HCT116 (cell line): ENCODE measurements at regions not wholly inside any gene's neighbourhood (a gene's known extent, or its start where the extent isn't known, plus 50 kb on each side); places are given as distances from the start of the nearest gene placed in this dataset.

ENCODE experiments used
- ATAC-seq: fragments of 200-7000 bp; cut with Tn5 transposase; 2 replicates; pipeline ENCODE4 v1.9.1; 2020; ENCODE audit warnings: mild to moderate bottlenecking, moderate library complexity
- BruUV-seq: library from RNA; stranded (reverse); fragments of 400-500 nt; replicated peaks from 2 replicates; lab custom pipeline; 2021; lab: Mats Ljungman, UMichigan
- CTCF ChIA-PET: fragments of 300-600 bp; sonication (Branson Sonifier 250); formaldehyde crosslinking; loops from one replicate; lab custom pipeline; 2021; ENCODE audit warnings: antibody characterized with exemption; lab: Charles Lee
- POLR2A ChIA-PET: fragments of 300-600, 350-600 bp; sonication (Branson Sonifier 250); formaldehyde crosslinking; loops from one replicate; lab custom pipeline; 2021; ENCODE audit warnings: antibody characterized with exemption; lab: Charles Lee
- RAD21 ChIA-PET, 2 experiments: fragments of 300-600 bp; sonication (Branson Sonifier 250); formaldehyde crosslinking; loops; one replicate each; lab custom pipeline; 2023; ENCODE audit warnings: low total read pairs in 2 of 2; ENCODE audit not compliant: uncharacterized antibody in 2 of 2, unreplicated experiment in 2 of 2, low non-redundant PET in 1 of 2; lab: Charles Lee
- DNase-seq: peaks from one replicate; pipeline ENCODE4 v3.0.0-alpha.2; 2010; ENCODE audit warnings: low read depth, low spot score
- H2AFZ ChIP-seq: fragments of 200-600 bp; shearing (Covaris generic), sonication (generic); 2 replicates; pipeline ENCODE4 v1.6.1; 2017; ENCODE audit warnings: low read depth, mixed run types, mixed read lengths, antibody characterized with exemption, low read length; ENCODE audit not compliant: poor library complexity, severe bottlenecking
- H3K27ac ChIP-seq: 2 replicates; pipeline ENCODE4 v1.5.1; 2012; ENCODE audit warnings: low read depth, low read length
- H3K27me3 ChIP-seq: fragments of 200-600 bp; sonication (generic); 2 replicates; pipeline ENCODE4 v1.6.1; 2016; ENCODE audit warnings: mixed run types, low read length, mixed read lengths; ENCODE audit not compliant: insufficient read depth
- H3K36me3 ChIP-seq, 2 experiments: fragments of 200-500 bp in 1 of 2; fragments of 200-600 bp in 1 of 2; sonication (Bioruptor generic) in 1 of 2; sonication (generic) in 1 of 2; 2 replicates each; pipeline versions ENCODE4 v1.5.1 to v1.6.1; 2014 to 2016; ENCODE audit warnings: low read length in 2 of 2, inconsistent platforms in 1 of 2, mixed read lengths in 1 of 2, mixed run types in 1 of 2; ENCODE audit not compliant: insufficient read depth in 2 of 2, control insufficient read depth in 1 of 2
- H3K4me1 ChIP-seq, 2 experiments: fragments of 200-600 bp in 1 of 2; sonication (generic) in 1 of 2; 2 replicates each; pipeline versions ENCODE4 v1.5.1 to v1.6.1; 2012 to 2017; ENCODE audit warnings: low read length in 2 of 2, inconsistent platforms in 1 of 2, mild to moderate bottlenecking in 1 of 2, mixed read lengths in 1 of 2, mixed run types in 1 of 2, moderate library complexity in 1 of 2; ENCODE audit not compliant: insufficient read depth in 2 of 2, control insufficient read depth in 1 of 2
- H3K4me2 ChIP-seq: fragments of 200-600 bp; sonication (generic); 2 replicates; pipeline ENCODE4 v1.6.1; 2017; ENCODE audit warnings: mixed run types, low read length, mixed read lengths
- H3K4me3 ChIP-seq, 2 experiments: fragments of 200-600 bp in 1 of 2; sonication (generic) in 1 of 2; replicated peaks in 1 of 2; 2 replicates each; pipeline ENCODE4 v1.5.1; 2011 to 2016; ENCODE audit warnings: low read length in 2 of 2, control low read depth in 1 of 2, low read depth in 1 of 2, mild to moderate bottlenecking in 1 of 2, mixed read lengths in 1 of 2, mixed run types in 1 of 2
- H3K79me2 ChIP-seq: fragments of 200-600 bp; sonication (generic); 2 replicates; pipeline ENCODE4 v1.6.1; 2017; ENCODE audit warnings: mild to moderate bottlenecking, mixed run types, low read length, moderate library complexity, mixed read lengths; ENCODE audit not compliant: insufficient read depth
- H3K9ac ChIP-seq: fragments of 200-600 bp; sonication (generic); 2 replicates; pipeline ENCODE4 v1.6.1; 2016; ENCODE audit warnings: low read length, mixed read lengths
- H3K9me2 ChIP-seq: fragments of 200-600 bp; sonication (generic), shearing (Covaris generic); 2 replicates; pipeline ENCODE4 v1.6.1; 2017; ENCODE audit warnings: mixed run types, mild to moderate bottlenecking, moderate library complexity; ENCODE audit not compliant: insufficient read depth
- H3K9me3 ChIP-seq, 2 experiments: fragments of 200-500 bp in 1 of 2; fragments of 200-600 bp in 1 of 2; sonication (Bioruptor generic) in 1 of 2; sonication (generic) in 1 of 2; 2 replicates each; pipeline ENCODE4 v1.6.1; 2014 to 2017; ENCODE audit warnings: low read length in 2 of 2, mixed read lengths in 2 of 2, inconsistent platforms in 1 of 2, low read depth in 1 of 2, mild to moderate bottlenecking in 1 of 2, mixed run types in 1 of 2, moderate library complexity in 1 of 2; ENCODE audit not compliant: control insufficient read depth in 1 of 2, insufficient read depth in 1 of 2
- H4K20me1 ChIP-seq: fragments of 200-600 bp; sonication (generic), shearing (Covaris generic); 2 replicates; pipeline ENCODE4 v1.6.1; 2017; ENCODE audit warnings: mixed run types, mild to moderate bottlenecking, moderate library complexity; ENCODE audit not compliant: insufficient read depth
- CEBPB ChIP-seq: IDR thresholded peaks from 2 replicates; pipeline ENCODE4 v1.6.1; 2012; ENCODE audit warnings: low read depth
- ELF1 ChIP-seq: IDR thresholded peaks from 2 replicates; pipeline ENCODE4 v1.6.1; 2012; ENCODE audit warnings: low read depth, borderline replicate concordance
- EZH2phosphoT487 ChIP-seq: fragments of 200-600 bp; IDR thresholded peaks from 2 replicates; pipeline ENCODE4 v1.6.1; 2018; ENCODE audit warnings: antibody characterized with exemption, borderline replicate concordance
- FOSL1 ChIP-seq: IDR thresholded peaks from 2 replicates; pipeline ENCODE4 v1.6.1; 2012; ENCODE audit warnings: low read depth
- POLR2A ChIP-seq: IDR thresholded peaks from 2 replicates; pipeline ENCODE4 v1.7.0; 2011; ENCODE audit warnings: borderline replicate concordance; ENCODE audit not compliant: insufficient read depth, insufficient read length; ENCODE audit errors: extremely low read depth
- SP1 ChIP-seq: IDR thresholded peaks from 2 replicates; pipeline ENCODE4 v1.6.1; 2012; ENCODE audit warnings: low read depth
- SRF ChIP-seq: IDR thresholded peaks from 2 replicates; pipeline ENCODE4 v1.6.1; 2012; ENCODE audit warnings: low read depth
- TCF7L2 ChIP-seq: IDR thresholded peaks from 2 replicates; pipeline ENCODE4 v1.7.0; 2011; ENCODE audit warnings: borderline replicate concordance, inconsistent platforms; ENCODE audit not compliant: insufficient read depth, insufficient read length; ENCODE audit errors: extremely low read depth
- ZNF274 ChIP-seq: fragments of 200-500 bp; sonication (Bioruptor generic); IDR thresholded peaks from 2 replicates; pipeline ENCODE4 v1.6.1; 2014; ENCODE audit warnings: mild to moderate bottlenecking, low read depth, low read length, inconsistent platforms
- intact Hi-C: fragments of 100-400 bp; cut with micrococcal nuclease; formaldehyde crosslinking; loops from 2 replicates; pipeline ENCODE4 v1.10.0; 2022
- TF ChIP-seq, protein P1 (sequence below), 3 experiments: fragments of 200-600 bp in 1 of 3; sonication (generic) in 1 of 3; IDR thresholded peaks in 2 of 3; conservative IDR thresholded peaks in 1 of 3; 2 replicates each; pipeline ENCODE4 v1.5.1; 2012 to 2017; ENCODE audit warnings: low read depth in 2 of 3, low read length in 2 of 3, antibody characterized with exemption in 1 of 3, borderline replicate concordance in 1 of 3, control low read depth in 1 of 3, mild to moderate bottlenecking in 1 of 3, mixed read lengths in 1 of 3, mixed run types in 1 of 3, moderate library complexity in 1 of 3; ENCODE audit not compliant: insufficient read depth in 1 of 3
- TF ChIP-seq, protein P2 (sequence below): IDR thresholded peaks from 2 replicates; pipeline ENCODE4 v1.6.1; 2012
- TF ChIP-seq, protein P3 (sequence below): IDR thresholded peaks from 2 replicates; pipeline ENCODE4 v1.6.1; 2011; ENCODE audit warnings: mild to moderate bottlenecking, low read length, moderate library complexity; ENCODE audit not compliant: insufficient replicate concordance; ENCODE audit errors: extremely low read depth

- ATAC-seq (no peak), DNase-seq (no peak)
- RAD21 ChIA-PET, result no interaction called here
- no peaks in the 10 kb centered on the region for H3K4me1 ChIP-seq
- H3K4me2 ChIP-seq, result no peak overlapping the region
- H3K9ac ChIP-seq, result no peak overlapping the region
- H2AFZ ChIP-seq, result no peak overlapping the region
- H3K9me2 ChIP-seq, result no peaks in the 10 kb centered on the region
- no peaks in the 10 kb centered on the region for H3K36me3 ChIP-seq
- POLR2A ChIA-PET, result no interaction called here
- no peak overlapping the region for H3K4me3 ChIP-seq
- no peaks in the 10 kb centered on the region for H4K20me1 ChIP-seq
- CTCF ChIA-PET, result no interaction called here
- no peak overlapping the region for H3K27ac ChIP-seq
- no TSS peak for BruUV-seq
- intact Hi-C loops, result no loop called here
- H3K9me3 ChIP-seq, result no peaks in the 10 kb centered on the region
- TF ChIP-seq EZH2phosphoT487 (no peak), SRF (no peak), ZNF274 (no peak), SP1 (no peak), CEBPB (no peak), FOSL1 (no peak), TCF7L2 (no peak), ELF1 (no peak), POLR2A (no peak)
- TF ChIP-seq, protein P1, sequence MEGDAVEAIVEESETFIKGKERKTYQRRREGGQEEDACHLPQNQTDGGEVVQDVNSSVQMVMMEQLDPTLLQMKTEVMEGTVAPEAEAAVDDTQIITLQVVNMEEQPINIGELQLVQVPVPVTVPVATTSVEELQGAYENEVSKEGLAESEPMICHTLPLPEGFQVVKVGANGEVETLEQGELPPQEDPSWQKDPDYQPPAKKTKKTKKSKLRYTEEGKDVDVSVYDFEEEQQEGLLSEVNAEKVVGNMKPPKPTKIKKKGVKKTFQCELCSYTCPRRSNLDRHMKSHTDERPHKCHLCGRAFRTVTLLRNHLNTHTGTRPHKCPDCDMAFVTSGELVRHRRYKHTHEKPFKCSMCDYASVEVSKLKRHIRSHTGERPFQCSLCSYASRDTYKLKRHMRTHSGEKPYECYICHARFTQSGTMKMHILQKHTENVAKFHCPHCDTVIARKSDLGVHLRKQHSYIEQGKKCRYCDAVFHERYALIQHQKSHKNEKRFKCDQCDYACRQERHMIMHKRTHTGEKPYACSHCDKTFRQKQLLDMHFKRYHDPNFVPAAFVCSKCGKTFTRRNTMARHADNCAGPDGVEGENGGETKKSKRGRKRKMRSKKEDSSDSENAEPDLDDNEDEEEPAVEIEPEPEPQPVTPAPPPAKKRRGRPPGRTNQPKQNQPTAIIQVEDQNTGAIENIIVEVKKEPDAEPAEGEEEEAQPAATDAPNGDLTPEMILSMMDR (IDR thresholded peaks at IDR 0.05 in 2 of 3, conservative IDR thresholded peaks at IDR 0.05 in 1 of 3; ENCODE audit: borderline replicate concordance in 1 of 3, insufficient read depth in 1 of 3, low read depth in 2 of 3, low read length in 2 of 3), result no peak
- TF ChIP-seq, protein P2, sequence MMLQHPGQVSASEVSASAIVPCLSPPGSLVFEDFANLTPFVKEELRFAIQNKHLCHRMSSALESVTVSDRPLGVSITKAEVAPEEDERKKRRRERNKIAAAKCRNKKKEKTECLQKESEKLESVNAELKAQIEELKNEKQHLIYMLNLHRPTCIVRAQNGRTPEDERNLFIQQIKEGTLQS, result no peak
- TF ChIP-seq, protein P3, sequence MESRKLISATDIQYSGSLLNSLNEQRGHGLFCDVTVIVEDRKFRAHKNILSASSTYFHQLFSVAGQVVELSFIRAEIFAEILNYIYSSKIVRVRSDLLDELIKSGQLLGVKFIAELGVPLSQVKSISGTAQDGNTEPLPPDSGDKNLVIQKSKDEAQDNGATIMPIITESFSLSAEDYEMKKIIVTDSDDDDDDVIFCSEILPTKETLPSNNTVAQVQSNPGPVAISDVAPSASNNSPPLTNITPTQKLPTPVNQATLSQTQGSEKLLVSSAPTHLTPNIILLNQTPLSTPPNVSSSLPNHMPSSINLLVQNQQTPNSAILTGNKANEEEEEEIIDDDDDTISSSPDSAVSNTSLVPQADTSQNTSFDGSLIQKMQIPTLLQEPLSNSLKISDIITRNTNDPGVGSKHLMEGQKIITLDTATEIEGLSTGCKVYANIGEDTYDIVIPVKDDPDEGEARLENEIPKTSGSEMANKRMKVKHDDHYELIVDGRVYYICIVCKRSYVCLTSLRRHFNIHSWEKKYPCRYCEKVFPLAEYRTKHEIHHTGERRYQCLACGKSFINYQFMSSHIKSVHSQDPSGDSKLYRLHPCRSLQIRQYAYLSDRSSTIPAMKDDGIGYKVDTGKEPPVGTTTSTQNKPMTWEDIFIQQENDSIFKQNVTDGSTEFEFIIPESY, result no peak
- H3K79me2 ChIP-seq, result no peaks in the 10 kb centered on the region
- H3K27me3 ChIP-seq, result no peaks in the 10 kb centered on the region
Observed at GRCh38 chr3:115359536-115359935, 212.4 kb upstream of the ZBTB20 start.
